SHP77 treated with DMSO at 0.1 percent for 48 hours (cell line): ENCODE measurements at regions not wholly inside any gene's neighbourhood (a gene's known extent, or its start where the extent isn't known, plus 50 kb on each side); places are given as distances from the start of the nearest gene placed in this dataset.
"Not testable (repeated sequence)": the region's sequence is repeated elsewhere in the genome, so short reads cannot be mapped to it uniquely, and the experiment has no call there.

ENCODE experiments used
- DNase-seq: peaks from one replicate; lab custom pipeline; 2025; lab: John Stamatoyannopoulos, UW

DNA sequence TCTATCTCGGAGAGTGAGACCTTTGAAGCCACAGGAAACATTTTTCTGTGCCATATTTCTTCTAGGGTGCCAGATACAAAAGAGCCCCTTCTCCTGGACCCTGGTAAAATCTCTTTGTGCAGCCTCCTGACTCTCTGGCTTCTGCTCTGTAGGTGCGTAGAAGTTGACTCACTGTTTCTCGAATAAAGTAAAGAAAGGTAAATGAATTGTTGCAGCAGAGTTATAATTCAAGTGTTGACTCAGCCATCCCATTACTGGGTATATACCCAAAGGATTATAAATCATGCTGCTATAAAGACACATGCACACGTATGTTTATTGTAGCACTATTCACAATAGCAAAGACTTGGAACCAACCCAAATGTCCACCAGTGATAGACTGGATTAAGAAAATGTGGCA, 371.0 kb downstream of the OSTF1 start:
- DNase-seq: not testable (repeated sequence)

- DNase-seq: no peak
Measured at GRCh38 chr9:75461183-75461582, 372.9 kb downstream of the OSTF1 start.

DNA sequence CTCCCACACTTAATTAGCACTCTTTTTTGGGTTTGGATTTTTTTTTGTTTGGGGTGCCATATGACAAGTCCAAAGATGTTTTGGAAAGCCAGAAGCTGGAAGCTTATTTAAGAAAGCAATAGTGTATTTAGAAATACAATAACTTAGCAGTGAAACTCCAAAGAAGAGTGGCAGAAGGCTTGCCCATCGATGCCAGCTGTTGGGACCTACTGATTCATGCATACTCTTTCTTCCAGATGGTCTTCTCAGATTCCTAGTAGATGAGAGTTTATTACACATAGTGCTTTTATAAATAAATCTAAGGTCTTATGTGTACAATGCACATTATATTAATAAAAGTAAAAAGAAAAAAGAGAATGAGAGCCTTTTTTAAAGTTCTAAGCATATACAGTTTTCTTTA, 374.6 kb downstream of the OSTF1 start:
- DNase-seq: no peak

GRCh38 chr9:75463871-75464270, 375.6 kb downstream of the OSTF1 start:
- no peak for DNase-seq

DNA sequence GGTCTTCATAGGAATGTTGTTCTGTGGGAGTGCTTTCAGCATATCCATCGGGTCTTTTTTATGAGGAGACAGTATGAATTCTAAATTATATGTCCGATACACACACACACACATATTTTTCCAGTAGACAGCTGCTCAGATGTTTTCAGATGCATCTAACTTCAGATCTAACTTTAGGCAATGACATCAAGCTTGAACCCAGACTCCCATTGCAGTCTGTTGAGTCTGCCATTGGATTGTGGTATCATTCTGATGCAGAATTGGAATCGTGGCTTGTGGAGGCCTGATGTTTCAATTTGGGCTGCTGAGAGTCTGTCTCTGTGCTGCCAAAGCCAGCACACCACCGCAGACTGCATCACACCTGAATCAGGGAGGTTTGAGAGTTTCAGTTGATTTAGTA, 376.4 kb downstream of the OSTF1 start:
- no peak for DNase-seq

- no peak for DNase-seq
Measured at GRCh38 chr9:75467142-75467541, 378.8 kb downstream of the OSTF1 start.

GRCh38 chr9:75471549-75472114, 383.3 kb downstream of the OSTF1 start:
- DNase-seq: no peak

GRCh38 chr9:75482566-75482965, 394.3 kb downstream of the OSTF1 start:
- no peak for DNase-seq

- no peak for DNase-seq
Measured at GRCh38 chr9:75483636-75484035, 395.3 kb downstream of the OSTF1 start.

DNA sequence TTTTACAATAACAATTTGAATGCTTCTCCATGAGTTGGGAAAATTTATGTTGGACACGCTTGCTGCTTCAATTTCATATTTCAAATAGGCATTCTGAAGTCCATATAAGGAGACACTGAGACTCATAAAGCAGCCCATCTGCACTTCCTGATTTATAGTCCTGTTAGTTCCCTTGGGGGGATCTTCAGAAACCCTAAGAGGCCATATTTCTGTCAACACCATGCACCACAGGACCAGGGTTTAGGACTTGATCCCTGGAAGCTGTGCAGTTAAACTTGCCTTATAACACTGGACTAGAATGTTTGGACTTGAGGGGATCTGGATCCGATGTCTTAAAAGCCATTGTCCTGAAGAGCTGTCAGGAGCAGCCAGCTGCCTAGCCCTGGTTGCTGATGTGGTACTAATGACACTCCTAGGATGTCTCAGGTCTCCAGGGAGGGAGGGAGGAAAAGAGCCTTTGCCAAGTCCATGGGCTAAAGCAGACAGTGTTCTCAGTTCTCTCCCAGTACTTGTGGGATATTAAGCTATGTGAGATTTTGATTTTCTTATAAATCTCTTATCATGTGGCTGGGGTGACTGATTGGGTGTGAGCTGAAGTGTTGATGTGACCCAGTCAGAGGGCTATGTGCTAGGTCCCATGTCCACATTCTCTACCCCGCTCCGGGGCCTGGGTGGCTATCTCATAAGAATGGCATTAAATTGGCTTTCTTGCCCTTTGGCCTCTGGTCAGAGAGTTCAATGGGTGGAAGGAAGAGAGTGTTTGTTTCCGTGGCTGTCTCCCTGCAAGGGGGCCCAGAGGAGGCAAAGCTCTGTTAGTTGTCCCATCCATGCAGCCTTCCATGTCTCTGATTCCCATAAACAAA, 399.8 kb downstream of the OSTF1 start:
- DNase-seq: no peak

GRCh38 chr9:75488719-75489110, 400.4 kb downstream of the OSTF1 start:
- DNase-seq: no peak

DNA sequence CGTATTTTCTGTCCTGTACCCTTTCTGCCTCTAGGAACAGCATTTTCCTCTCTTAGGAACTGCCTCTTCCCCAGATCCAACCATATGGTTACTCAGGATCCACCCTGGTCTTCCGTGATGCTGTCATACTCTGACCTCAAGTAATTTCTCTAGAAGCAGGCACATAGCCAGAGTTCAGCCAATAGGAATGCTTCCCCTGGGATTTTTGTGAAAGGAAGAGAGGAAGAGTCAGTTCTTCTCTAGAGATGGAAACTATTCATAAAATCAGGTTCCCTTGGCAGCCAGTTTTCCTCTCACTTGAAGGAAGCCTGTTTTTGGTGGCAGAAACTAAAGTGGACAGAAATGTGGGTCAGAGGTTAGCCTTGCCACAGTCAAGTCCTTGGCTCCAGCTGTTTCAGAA, 400.1 kb upstream of the PCSK5 start:
- DNase-seq: no peak

- DNase-seq: no peak
Measured at GRCh38 chr9:75491533-75491932, 398.9 kb upstream of the PCSK5 start.

DNA sequence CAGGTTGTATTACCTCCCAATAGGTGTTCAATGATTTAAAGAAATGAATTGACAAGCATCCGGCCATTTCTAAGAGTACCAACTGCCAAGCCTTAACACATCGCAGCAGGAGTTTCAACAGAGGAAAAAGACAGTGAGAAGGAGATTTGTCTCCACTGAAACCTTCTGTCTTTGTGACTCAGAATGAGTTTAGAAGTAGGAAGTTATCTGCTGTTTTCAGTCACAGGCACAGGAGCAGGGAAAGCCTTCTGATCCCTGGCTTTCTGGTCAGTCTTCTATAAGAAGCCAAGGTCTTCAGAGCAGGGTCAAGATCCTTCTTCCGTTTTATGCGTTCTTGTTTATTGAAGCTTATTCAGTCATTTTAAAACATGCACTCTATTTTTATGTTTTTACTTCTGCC, 390.7 kb upstream of the PCSK5 start:
- DNase-seq: no peak

- DNase-seq: no peak
Measured at GRCh38 chr9:75500479-75500878, 390.0 kb upstream of the PCSK5 start.

GRCh38 chr9:75500940-75501339, 389.5 kb upstream of the PCSK5 start:
- not testable (repeated sequence) for DNase-seq

GRCh38 chr9:75504721-75505120, 385.8 kb upstream of the PCSK5 start:
- no peak for DNase-seq

GRCh38 chr9:75505654-75506053, 384.8 kb upstream of the PCSK5 start:
- no peak for DNase-seq

DNA sequence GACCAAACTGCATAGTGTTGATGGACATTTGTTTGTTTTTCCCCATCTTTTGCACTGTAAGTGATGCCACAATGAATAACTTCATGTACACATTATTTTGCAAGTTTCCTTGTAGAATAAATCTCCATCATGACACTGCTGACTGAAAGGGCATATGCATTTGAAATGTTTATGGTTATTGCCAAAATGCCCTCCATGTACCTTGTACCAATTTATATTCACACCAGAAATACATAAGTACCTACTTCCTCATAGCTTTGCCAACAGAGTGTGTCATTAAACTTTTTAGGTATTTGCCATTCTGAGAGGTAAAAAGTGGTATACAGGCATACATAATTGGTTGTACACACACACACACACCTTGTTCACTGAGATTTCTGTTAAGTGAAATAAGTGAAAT, 361.0 kb upstream of the PCSK5 start:
- DNase-seq: no peak

DNA sequence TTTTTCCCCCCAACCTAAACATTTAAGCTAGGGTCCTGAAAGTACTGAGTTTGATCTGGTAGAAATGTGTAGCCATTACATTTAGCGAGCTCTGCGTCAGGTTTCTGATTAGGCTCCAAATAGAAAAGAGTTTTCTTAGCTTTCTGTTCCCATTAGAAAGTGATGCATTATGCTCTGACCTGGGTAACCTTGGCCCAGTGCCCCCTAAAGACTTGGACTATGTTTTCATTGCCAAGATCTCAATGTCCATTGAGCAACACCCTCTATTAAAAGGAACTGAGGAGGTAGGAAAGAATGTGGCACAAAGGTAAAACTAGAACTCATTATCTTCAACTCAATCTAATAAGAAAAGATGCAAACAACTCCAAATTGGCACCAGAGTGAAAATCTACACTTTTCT, 358.9 kb upstream of the PCSK5 start:
- no peak for DNase-seq

DNA sequence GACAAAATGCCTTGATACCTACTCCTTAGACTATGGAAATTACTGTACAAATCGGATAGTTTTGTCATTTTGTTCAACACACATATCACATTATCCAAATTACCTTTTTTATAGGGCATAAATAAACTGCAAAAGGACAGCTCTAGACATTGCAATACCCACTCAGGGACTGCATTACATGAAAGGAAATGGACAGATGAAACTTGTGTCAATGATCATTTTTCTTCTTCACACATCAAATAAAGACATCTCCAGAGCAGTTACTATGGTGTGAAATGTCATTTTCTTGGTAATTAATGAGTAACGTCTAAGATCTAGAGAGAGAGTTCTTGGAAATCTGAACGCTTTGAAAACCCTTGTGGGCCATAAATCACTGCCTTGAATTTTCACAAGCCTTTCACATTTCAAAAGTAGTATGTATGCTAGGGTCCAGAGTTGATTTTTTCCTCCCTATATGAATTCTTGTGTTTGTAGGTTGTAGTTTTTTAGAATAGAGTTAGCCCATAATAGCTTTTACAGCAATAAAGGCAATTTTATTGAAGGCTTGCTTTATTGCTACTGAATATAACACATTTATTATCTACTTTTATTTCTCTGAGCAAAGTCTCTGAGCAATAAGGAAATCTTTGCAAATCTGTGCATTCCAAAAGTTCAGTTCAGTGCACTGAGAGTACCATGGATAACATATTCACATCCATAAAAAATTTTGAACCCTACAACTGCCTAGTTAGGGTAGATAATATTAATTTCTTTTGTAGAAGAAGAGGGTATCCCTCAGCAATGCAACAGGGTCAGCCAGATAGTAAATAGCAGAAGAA, 358.0 kb upstream of the PCSK5 start:
- DNase-seq: no peak

DNA sequence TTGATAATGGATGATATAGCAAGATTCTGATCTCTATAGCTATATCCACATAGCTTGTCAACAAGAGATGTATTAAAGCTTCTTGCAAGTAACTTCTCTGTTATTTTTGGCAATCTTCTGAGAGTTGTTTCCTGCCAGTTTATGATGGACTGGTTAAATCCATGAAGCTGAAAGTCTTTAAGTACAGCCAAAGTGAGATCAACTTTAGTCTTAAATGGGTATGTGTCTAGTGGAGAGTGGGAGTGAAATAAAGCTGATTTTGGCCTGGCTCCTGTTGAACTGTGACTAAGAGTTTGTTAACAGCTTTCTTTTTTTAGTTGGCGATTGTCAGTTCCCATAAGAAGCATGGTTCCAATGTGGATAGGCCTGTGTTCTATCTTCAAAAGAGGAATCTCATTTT, 350.9 kb upstream of the PCSK5 start:
- DNase-seq: no peak

GRCh38 chr9:75540185-75540584, 350.3 kb upstream of the PCSK5 start:
- no peak for DNase-seq
